OCI-LY7 (cell line): ENCODE measurements at regions not wholly inside any gene's neighbourhood (a gene's known extent, or its start where the extent isn't known, plus 50 kb on each side); places are given as distances from the start of the nearest gene placed in this dataset.

Experiments
- BruUV-seq: library from RNA; stranded (reverse); fragments of 400-500 nt; replicated peaks from 2 replicates; lab custom pipeline; 2021; lab: Mats Ljungman, UMichigan
- CTCF ChIA-PET: fragments of 300-600 bp; sonication (Branson Sonifier 250); formaldehyde crosslinking; loops from one replicate; lab custom pipeline; 2022; ENCODE audit warnings: antibody characterized with exemption; ENCODE audit not compliant: unreplicated experiment; lab: Charles Lee
- POLR2A ChIA-PET: fragments of 300-600 bp; sonication (Branson Sonifier 250); formaldehyde crosslinking; loops from one replicate; lab custom pipeline; 2022; ENCODE audit warnings: antibody characterized with exemption; lab: Charles Lee
- DNase-seq: peaks from one replicate; pipeline ENCODE4 v3.0.0-alpha.2; 2015; ENCODE audit warnings: low spot score
- H2AFZ ChIP-seq: fragments of 200-600 bp; sonication (generic), shearing (Covaris generic); 2 replicates; pipeline ENCODE4 v1.6.1; 2014; ENCODE audit warnings: mild to moderate bottlenecking, antibody characterized with exemption, low read length, moderate library complexity
- H3K27ac ChIP-seq: fragments of 200-600 bp; sonication (generic); 2 replicates; pipeline ENCODE4 v1.5.1; 2014; ENCODE audit warnings: mixed run types, low read depth, mild to moderate bottlenecking, moderate library complexity, low read length, inconsistent platforms; ENCODE audit not compliant: poor library complexity, severe bottlenecking
- H3K36me3 ChIP-seq: fragments of 200-600 bp; sonication (generic); 2 replicates; pipeline ENCODE4 v1.6.1; 2014; ENCODE audit warnings: mild to moderate bottlenecking, antibody characterized with exemption, low read length, moderate library complexity, mixed read lengths; ENCODE audit not compliant: insufficient read depth
- H3K4me1 ChIP-seq: fragments of 200-600 bp; sonication (generic); 2 replicates; pipeline ENCODE4 v1.5.1; 2014; ENCODE audit warnings: mild to moderate bottlenecking, low read length; ENCODE audit not compliant: insufficient read depth, poor library complexity, severe bottlenecking
- H3K4me2 ChIP-seq: fragments of 200-600 bp; sonication (generic); 2 replicates; pipeline ENCODE4 v1.6.1; 2014; ENCODE audit warnings: mild to moderate bottlenecking, low read length
- H3K4me3 ChIP-seq: fragments of 200-600 bp; sonication (generic); 2 replicates; pipeline ENCODE4 v1.5.1; 2014; ENCODE audit warnings: mild to moderate bottlenecking, low read depth, low read length; ENCODE audit not compliant: poor library complexity, severe bottlenecking
- H3K79me2 ChIP-seq: fragments of 200-600 bp; sonication (generic); 2 replicates; pipeline ENCODE4 v1.6.1; 2016; ENCODE audit warnings: low read depth, mild to moderate bottlenecking, low read length, moderate library complexity, mixed read lengths; ENCODE audit not compliant: insufficient read depth
- H3K9me2 ChIP-seq: fragments of 200-600 bp; sonication (generic); 2 replicates; pipeline ENCODE4 v1.6.1; 2016; ENCODE audit warnings: mild to moderate bottlenecking, low read length, mixed read lengths; ENCODE audit not compliant: insufficient read depth
- H3K9me3 ChIP-seq: fragments of 200-600 bp; sonication (generic); 2 replicates; pipeline ENCODE4 v1.6.1; 2014; ENCODE audit warnings: mild to moderate bottlenecking, mixed run types, low read length, mixed read lengths
- H4K20me1 ChIP-seq: fragments of 200-600 bp; sonication (generic); 2 replicates; pipeline ENCODE4 v1.6.1; 2014; ENCODE audit warnings: mild to moderate bottlenecking, antibody characterized with exemption, low read length, moderate library complexity, mixed read lengths; ENCODE audit not compliant: insufficient read depth
- CTCF ChIP-seq: fragments of 200-600 bp; sonication (generic); conservative IDR thresholded peaks from 2 replicates; pipeline ENCODE4 v1.5.1; 2014; ENCODE audit warnings: mild to moderate bottlenecking, antibody characterized with exemption, low read length, moderate library complexity, mixed read lengths
- EZH2phosphoT487 ChIP-seq: fragments of 200-600 bp; sonication (generic); IDR thresholded peaks from 2 replicates; pipeline ENCODE4 v1.6.1; 2018; ENCODE audit warnings: low read depth, borderline replicate concordance, mild to moderate bottlenecking, mixed run types, antibody characterized with exemption, low read length, moderate library complexity, mixed read lengths
- intact Hi-C: fragments of 100-400 bp; cut with micrococcal nuclease; formaldehyde crosslinking; loops from one replicate; pipeline ENCODE4 v1.10.0; 2022; ENCODE audit not compliant: unreplicated experiment

DNA sequence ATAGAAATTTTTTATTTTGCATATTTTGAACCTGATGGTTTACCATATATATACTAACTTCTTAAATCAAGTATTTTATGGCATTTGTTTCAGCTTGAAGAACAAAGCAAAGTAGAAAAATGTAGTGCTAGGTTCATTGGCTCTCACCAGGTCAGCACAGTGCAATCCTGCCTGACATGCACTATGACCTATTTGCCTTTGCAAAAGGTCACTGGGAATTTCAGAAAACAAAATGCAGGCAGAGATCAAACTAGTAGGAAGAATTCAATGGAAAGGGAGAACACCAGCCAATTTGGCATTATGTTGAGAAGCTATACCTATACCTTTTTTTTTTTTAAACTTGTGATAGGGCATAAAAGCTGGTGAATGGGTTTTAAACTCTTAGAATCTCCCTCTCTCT, 329.8 kb upstream of the SGO1 start:
- intact Hi-C loops: no loop called here
- ChIA-PET POLR2A (interaction anchor here (0.7 kb wide), 1 partner anchor 18 kb away, joined by 3 read pairs; no protein-coding TSS in a partner anchor), CTCF (no interaction called here)
- H4K20me1 ChIP-seq: no peaks in the 10 kb centered on the region
- no peaks in the 10 kb centered on the region for H3K79me2 ChIP-seq
- H3K4me3 ChIP-seq: no peak overlapping the region
- no peaks in the 10 kb centered on the region for H3K9me2 ChIP-seq
- H3K9me3 ChIP-seq: no peaks in the 10 kb centered on the region
- TF ChIP-seq EZH2phosphoT487 (no peak), CTCF (no peak)
- no peak overlapping the region for H2AFZ ChIP-seq
- no TSS peak for BruUV-seq
- H3K4me2 ChIP-seq: no peak overlapping the region
- DNase-seq: no peak
- H3K27ac ChIP-seq: no peak overlapping the region
- H3K4me1 ChIP-seq: no peaks in the 10 kb centered on the region
- H3K36me3 ChIP-seq: no peaks in the 10 kb centered on the region

DNA sequence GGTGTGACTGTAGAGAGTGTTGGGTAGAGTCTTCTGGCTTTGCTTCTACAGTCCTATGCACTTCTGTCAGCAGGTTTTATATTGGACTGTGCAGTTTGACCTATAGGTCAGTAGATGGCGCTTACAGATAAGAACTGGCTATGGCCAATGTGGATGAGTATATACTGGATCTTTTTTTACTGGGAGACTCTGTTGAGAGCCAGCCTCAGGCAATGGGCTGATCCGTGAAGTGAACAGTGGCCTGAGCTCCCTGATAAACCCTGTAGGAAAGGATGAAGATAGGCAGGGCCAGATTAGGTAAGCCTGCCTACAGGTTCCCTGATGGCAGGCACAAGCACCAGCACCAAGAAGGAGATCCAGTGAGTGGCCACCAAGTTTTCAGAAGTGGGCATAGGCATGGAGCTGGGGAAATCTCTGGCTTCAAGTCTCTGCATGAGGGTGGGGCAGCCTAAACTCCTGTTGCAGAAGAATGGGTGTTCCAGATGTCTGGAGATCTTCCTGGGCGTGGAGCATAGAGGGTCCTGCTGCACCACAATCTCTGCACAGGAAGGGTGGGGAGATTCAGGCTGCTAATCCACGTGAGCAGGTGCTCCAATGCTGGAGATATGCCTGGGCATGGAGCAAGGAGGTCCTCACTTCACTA, 326.0 kb upstream of the SGO1 start:
- Histone ChIP-seq H3K4me1 (no peaks in the 10 kb centered on the region), H3K9me2 (no peaks in the 10 kb centered on the region), H3K9me3 (no peaks in the 10 kb centered on the region), H2AFZ (no peak overlapping the region), H3K4me2 (no peak overlapping the region), H3K27ac (no peak overlapping the region), H3K4me3 (no peak overlapping the region), H4K20me1 (no peaks in the 10 kb centered on the region), H3K79me2 (no peaks in the 10 kb centered on the region), H3K36me3 (no peaks in the 10 kb centered on the region)
- TF ChIP-seq EZH2phosphoT487 (no peak), CTCF (peak; percentile 92)
- ChIA-PET CTCF (no interaction called here), POLR2A (interaction anchor here (0.6 kb wide), 1 partner anchor 1351 kb away, joined by 3 read pairs; no protein-coding TSS in a partner anchor)
- DNase-seq: peak; percentile 62
- no TSS peak for BruUV-seq
- intact Hi-C loops: loop anchor here (2.0 to 5.0 kb wide), 4 partner anchors 419 to 1605 kb away; no protein-coding TSS in a partner anchor

DNA sequence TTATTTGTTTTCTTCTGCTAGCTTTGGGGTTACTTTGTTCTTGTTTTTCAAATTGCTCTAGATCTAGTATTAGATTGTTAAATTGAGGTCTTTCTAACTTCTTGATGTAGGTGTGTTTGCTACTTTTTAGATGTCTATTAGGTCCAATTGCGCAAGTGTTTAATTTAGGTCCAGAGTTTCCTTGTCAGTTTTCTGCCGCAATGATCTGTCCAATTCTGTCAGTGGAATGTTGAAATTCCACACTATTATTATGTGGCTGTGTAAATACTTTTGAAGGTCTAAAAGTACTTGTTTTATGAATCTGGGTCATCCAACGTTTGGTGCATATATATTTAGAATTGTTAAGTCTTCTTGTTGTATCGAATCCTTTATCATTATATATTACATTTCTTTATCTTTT, 324.4 kb upstream of the SGO1 start:
- Histone ChIP-seq H3K4me2 (no peak overlapping the region), H3K9me2 (no peaks in the 10 kb centered on the region), H3K36me3 (no peaks in the 10 kb centered on the region), H3K9me3 (no peaks in the 10 kb centered on the region), H2AFZ (no peak overlapping the region), H4K20me1 (no peaks in the 10 kb centered on the region), H3K4me1 (no peaks in the 10 kb centered on the region), H3K27ac (no peak overlapping the region), H3K79me2 (no peaks in the 10 kb centered on the region), H3K4me3 (no peak overlapping the region)
- intact Hi-C loops: loop anchor here (2.0 to 5.0 kb wide), 4 partner anchors 420 to 1607 kb away; no protein-coding TSS in a partner anchor
- TF ChIP-seq EZH2phosphoT487 (no peak), CTCF (no peak)
- BruUV-seq: no TSS peak
- no peak for DNase-seq
- POLR2A ChIA-PET: no interaction called here
- CTCF ChIA-PET: no interaction called here
